Muscle layer of colon (tissue), 2 donors: ENCODE measurements at regions not wholly inside any gene's neighbourhood (a gene's known extent, or its start where the extent isn't known, plus 50 kb on each side); places are given as distances from the start of the nearest gene placed in this dataset.
"Not testable (repeated sequence)": the region's sequence is repeated elsewhere in the genome, so short reads cannot be mapped to it uniquely, and the experiment has no call there.

ENCODE experiments used
- H3K27ac ChIP-seq: one replicate; pipeline ENCODE4 v1.7.0; 2013; ENCODE audit warnings: low read depth, mild to moderate bottlenecking, low read length, moderate library complexity
- H3K27me3 ChIP-seq, 2 donors: one replicate each; pipeline ENCODE4 v1.7.0; 2013; ENCODE audit warnings: low read length in 2 of 2, mild to moderate bottlenecking in 2 of 2; ENCODE audit not compliant: insufficient read depth in 2 of 2, control insufficient read depth in 1 of 2
- H3K36me3 ChIP-seq: one replicate; pipeline ENCODE4 v1.7.0; 2013; ENCODE audit warnings: mild to moderate bottlenecking, low read length; ENCODE audit not compliant: insufficient read depth
- H3K4me1 ChIP-seq: one replicate; pipeline ENCODE4 v1.7.0; 2013; ENCODE audit warnings: mild to moderate bottlenecking, low read length; ENCODE audit not compliant: insufficient read depth
- H3K4me3 ChIP-seq, 2 donors: one replicate each; pipeline ENCODE4 v1.7.0; 2013; ENCODE audit warnings: low read length in 2 of 2, low read depth in 1 of 2, mild to moderate bottlenecking in 1 of 2, moderate library complexity in 1 of 2
- H3K9ac ChIP-seq: one replicate; pipeline ENCODE4 v1.7.0; 2013; ENCODE audit warnings: low read length
- H3K9me3 ChIP-seq: one replicate; pipeline ENCODE4 v1.7.0; 2013; ENCODE audit warnings: mild to moderate bottlenecking, low read length
- donor health status: abdominal sarcoma.
- donor health status: Adenocarcinoma of cecum.

GRCh38 chr2:52632543-52632942 is 1135.1 kb upstream of the CHAC2 start:
- H3K27me3 ChIP-seq: no peaks in the 10 kb centered on the region
- no peaks in the 10 kb centered on the region for H3K9me3 ChIP-seq
- no peaks in the 10 kb centered on the region for H3K36me3 ChIP-seq
- H3K27ac ChIP-seq: no peak overlapping the region
- no peak overlapping the region for H3K9ac ChIP-seq
- no peaks in the 10 kb centered on the region for H3K4me1 ChIP-seq
- no peak overlapping the region for H3K4me3 ChIP-seq

GRCh38 chr2:52629944-52630343 is 1137.7 kb upstream of the CHAC2 start:
- Histone ChIP-seq H3K27ac (no peak overlapping the region), H3K9me3 (no peaks in the 10 kb centered on the region), H3K9ac (no peak overlapping the region), H3K4me1 (no peaks in the 10 kb centered on the region), H3K4me3 (no peak overlapping the region), H3K36me3 (no peaks in the 10 kb centered on the region), H3K27me3 (no peaks in the 10 kb centered on the region)

- no peak overlapping the region for H3K4me3 ChIP-seq
- H3K27ac ChIP-seq: no peak overlapping the region
- no peaks in the 10 kb centered on the region for H3K27me3 ChIP-seq
- H3K36me3 ChIP-seq: no peaks in the 10 kb centered on the region
- H3K9ac ChIP-seq: no peak overlapping the region
- H3K9me3 ChIP-seq: no peaks in the 10 kb centered on the region
- no peaks in the 10 kb centered on the region for H3K4me1 ChIP-seq
Measured at GRCh38 chr2:52629531-52629930, 1138.1 kb upstream of the CHAC2 start.

GRCh38 chr2:52622266-52622665 is 1145.3 kb upstream of the CHAC2 start:
- Histone ChIP-seq H3K27ac (no peak overlapping the region), H3K27me3 (no peaks in the 10 kb centered on the region), H3K9me3 (no peaks in the 10 kb centered on the region), H3K9ac (no peak overlapping the region), H3K4me1 (no peaks in the 10 kb centered on the region), H3K4me3 (no peak overlapping the region), H3K36me3 (no peaks in the 10 kb centered on the region)

GRCh38 chr2:52613064-52613463 is 1154.5 kb upstream of the CHAC2 start:
- Histone ChIP-seq H3K4me3 (no peak overlapping the region), H3K4me1 (no peaks in the 10 kb centered on the region), H3K9ac (no peak overlapping the region), H3K36me3 (no peaks in the 10 kb centered on the region), H3K27ac (no peak overlapping the region), H3K27me3 (no peaks in the 10 kb centered on the region), H3K9me3 (no peaks in the 10 kb centered on the region)

- no peaks in the 10 kb centered on the region for H3K4me1 ChIP-seq
- no peak overlapping the region for H3K9ac ChIP-seq
- no peaks in the 10 kb centered on the region for H3K9me3 ChIP-seq
- H3K27me3 ChIP-seq: no peaks in the 10 kb centered on the region
- H3K36me3 ChIP-seq: no peaks in the 10 kb centered on the region
- no peak overlapping the region for H3K27ac ChIP-seq
- no peak overlapping the region for H3K4me3 ChIP-seq
Measured at GRCh38 chr2:52611759-52612158, 1155.8 kb upstream of the CHAC2 start.

GRCh38 chr2:52608030-52608429 is 1159.6 kb upstream of the CHAC2 start:
- Histone ChIP-seq H3K9ac (no peak overlapping the region), H3K36me3 (no peaks in the 10 kb centered on the region), H3K27ac (no peak overlapping the region), H3K9me3 (no peaks in the 10 kb centered on the region), H3K4me3 (no peak overlapping the region), H3K27me3 (no peaks in the 10 kb centered on the region), H3K4me1 (no peaks in the 10 kb centered on the region)

- no peaks in the 10 kb centered on the region for H3K27me3 ChIP-seq
- no peak overlapping the region for H3K9ac ChIP-seq
- no peak overlapping the region for H3K4me3 ChIP-seq
- H3K9me3 ChIP-seq: no peaks in the 10 kb centered on the region
- H3K36me3 ChIP-seq: no peaks in the 10 kb centered on the region
- H3K27ac ChIP-seq: no peak overlapping the region
- no peaks in the 10 kb centered on the region for H3K4me1 ChIP-seq
Measured at GRCh38 chr2:52597346-52597745, 1170.3 kb upstream of the CHAC2 start.

GRCh38 chr2:52594026-52594425 is 1173.6 kb upstream of the CHAC2 start:
- no peaks in the 10 kb centered on the region for H3K9me3 ChIP-seq
- H3K36me3 ChIP-seq: no peaks in the 10 kb centered on the region
- no peak overlapping the region for H3K4me3 ChIP-seq
- no peak overlapping the region for H3K9ac ChIP-seq
- H3K27me3 ChIP-seq: no peaks in the 10 kb centered on the region
- no peak overlapping the region for H3K27ac ChIP-seq
- H3K4me1 ChIP-seq: no peaks in the 10 kb centered on the region

GRCh38 chr2:52584071-52584470 is 1183.5 kb upstream of the CHAC2 start:
- not testable (repeated sequence) for H3K27ac ChIP-seq, H3K9ac ChIP-seq

GRCh38 chr2:52572469-52572894 is 1195.1 kb upstream of the CHAC2 start:
- no peak overlapping the region for H3K27ac ChIP-seq
- no peaks in the 10 kb centered on the region for H3K4me1 ChIP-seq
- H3K9me3 ChIP-seq: no peaks in the 10 kb centered on the region
- no peak overlapping the region for H3K4me3 ChIP-seq
- no peak overlapping the region for H3K9ac ChIP-seq
- no peaks in the 10 kb centered on the region for H3K27me3 ChIP-seq
- no peaks in the 10 kb centered on the region for H3K36me3 ChIP-seq

More at GRCh38 chr2:52584071-52584470, 1183.5 kb upstream of the CHAC2 start:
- not testable (repeated sequence) for H3K9me3 ChIP-seq, H3K4me1 ChIP-seq, H3K27me3 ChIP-seq, H3K4me3 ChIP-seq, H3K36me3 ChIP-seq

- no peak overlapping the region for H3K4me3 ChIP-seq
- no peaks in the 10 kb centered on the region for H3K4me1 ChIP-seq
- no peaks in the 10 kb centered on the region for H3K36me3 ChIP-seq
- no peaks in the 10 kb centered on the region for H3K9me3 ChIP-seq
- H3K9ac ChIP-seq: no peak overlapping the region
- no peaks in the 10 kb centered on the region for H3K27me3 ChIP-seq
- H3K27ac ChIP-seq: no peak overlapping the region
Measured at GRCh38 chr2:52571380-52572347, 1195.9 kb upstream of the CHAC2 start.
